SKM-1 treated with dmso at 0.1 percent for 144 hours (cell line): ENCODE measurements at regions not wholly inside any gene's neighbourhood (a gene's known extent, or its start where the extent isn't known, plus 50 kb on each side); places are given as distances from the start of the nearest gene placed in this dataset.
A peak's percentile ranks its signal among the peaks of the same experiment; 100 is the strongest.
"Not testable (repeated sequence)": the region's sequence is repeated elsewhere in the genome, so short reads cannot be mapped to it uniquely, and the experiment has no call there.

Source experiments
- DNase-seq: peaks from one replicate; lab custom pipeline; 2025; ENCODE audit not compliant: unreplicated experiment; lab: John Stamatoyannopoulos, UW

DNA sequence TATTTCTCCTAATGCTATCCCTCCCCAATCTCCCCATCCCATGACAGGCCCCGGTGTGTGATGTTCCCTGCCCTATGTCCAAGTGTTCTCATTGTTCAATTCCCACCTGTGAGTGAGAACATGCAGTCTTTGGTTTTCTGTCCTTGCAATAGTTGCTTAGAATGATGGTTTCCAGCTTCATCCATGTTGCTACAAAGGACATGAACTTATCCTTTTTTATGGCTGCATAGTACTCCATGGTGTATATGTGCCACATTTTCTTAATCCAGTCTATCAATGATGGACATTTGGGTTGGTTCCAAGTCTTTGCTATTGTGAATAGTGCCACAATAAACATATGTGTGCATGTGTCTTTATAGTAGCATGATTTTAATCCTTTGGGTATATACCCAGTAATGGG lies 51.3 kb upstream of the RIOK2 start:
- not testable (repeated sequence) for DNase-seq

GRCh38 chr5:97242341-97242740 lies 59.3 kb upstream of the RIOK2 start:
- DNase-seq = no peak

DNA sequence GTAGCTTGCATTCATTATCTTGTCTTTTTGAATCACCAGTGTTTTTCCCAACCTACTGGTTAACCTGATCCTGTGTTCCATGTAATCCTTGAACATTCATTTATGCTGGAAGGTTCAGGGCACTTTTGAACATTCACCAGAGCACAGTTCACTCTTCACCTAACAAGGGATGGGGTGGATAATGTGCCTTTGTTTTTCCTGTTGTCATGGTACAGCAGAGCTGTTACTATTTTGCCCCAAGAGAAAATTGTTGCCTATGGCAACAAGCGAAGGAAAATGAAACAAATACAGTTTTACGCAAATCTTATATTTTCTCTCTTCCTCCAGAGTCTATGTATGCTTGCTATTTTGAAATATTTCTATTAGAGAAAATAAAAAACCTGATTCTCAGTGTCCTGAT lies 60.3 kb upstream of the RIOK2 start:
- no peak for DNase-seq

DNA sequence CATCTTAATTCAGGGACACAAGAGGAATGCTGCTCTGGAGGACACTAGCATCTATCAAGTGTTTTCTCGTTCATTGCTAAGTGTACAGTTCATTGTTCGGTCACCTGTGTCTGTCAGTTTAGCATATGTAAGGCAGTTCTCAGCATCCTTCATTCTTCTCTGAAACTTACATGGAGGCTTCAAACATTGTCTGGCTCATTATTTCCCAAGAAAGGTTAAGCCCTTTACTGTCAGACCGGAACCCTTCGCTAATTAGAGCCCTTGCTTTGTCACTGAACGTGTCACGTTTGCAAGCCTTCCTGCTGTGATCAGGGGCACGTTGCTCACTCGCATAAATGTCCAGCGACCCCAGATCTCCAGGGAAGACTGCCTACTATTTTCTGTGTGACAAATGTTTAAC lies 62.3 kb upstream of the RIOK2 start:
- no peak for DNase-seq

DNA sequence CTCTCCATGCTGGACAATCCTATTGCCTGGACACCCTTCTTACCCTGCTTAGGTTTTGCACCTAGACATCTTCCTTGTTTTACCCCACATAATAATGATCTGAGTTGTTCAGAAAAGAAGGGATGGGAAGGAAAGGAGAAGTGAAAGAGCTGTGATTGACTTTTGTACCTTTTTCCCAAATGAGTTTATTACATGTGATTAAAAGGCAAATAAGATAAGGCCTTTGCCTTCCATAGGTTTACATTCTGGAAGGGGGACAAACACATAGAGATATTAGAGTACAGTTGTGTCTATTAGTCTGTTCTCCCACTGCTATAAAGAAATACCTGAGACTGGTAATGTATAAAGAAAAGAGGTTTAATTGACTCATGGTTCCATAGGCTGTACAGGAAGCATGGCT lies 67.1 kb upstream of the RIOK2 start:
- no peak for DNase-seq

DNA sequence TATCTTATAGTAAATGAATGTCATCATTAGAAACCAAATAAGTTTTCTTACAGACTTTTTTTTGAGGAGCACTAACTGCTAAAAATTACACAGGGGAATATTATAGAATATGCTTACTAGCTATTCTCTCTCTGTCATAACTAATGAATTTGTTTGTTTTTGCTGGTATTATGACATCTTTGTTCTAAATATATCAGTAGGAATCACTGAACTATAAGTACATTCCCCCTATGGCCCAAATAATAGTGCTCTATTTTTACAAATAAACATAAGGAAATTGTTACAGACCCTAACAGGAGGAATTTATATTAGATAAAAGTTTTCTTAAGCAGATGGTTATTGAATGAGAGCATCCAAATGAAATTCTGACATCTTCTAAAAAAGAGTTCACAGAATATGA lies 83.0 kb upstream of the RIOK2 start:
- no peak for DNase-seq

- DNase-seq = no peak
Measured at GRCh38 chr5:97266576-97266975, 83.5 kb upstream of the RIOK2 start.

DNA sequence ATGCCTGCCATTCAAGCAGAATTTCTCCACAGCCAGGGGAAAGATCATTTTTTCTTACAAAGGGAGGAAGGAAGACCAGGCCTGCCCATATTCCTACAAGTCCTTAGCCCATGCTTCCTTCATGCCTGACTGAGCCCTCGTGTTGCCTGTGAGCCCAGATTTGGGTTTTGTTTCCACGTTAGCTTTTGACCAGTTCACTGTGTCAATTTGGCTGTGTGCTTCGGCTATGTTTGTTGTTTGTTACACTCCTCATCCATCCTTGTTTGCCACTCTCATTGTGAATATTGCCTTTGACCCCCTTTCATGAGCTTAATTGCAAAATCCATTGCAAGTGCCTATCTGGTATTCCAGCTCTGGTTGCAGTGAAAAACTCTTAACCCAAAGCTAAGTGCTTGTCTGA lies 84.7 kb upstream of the RIOK2 start:
- no peak for DNase-seq

GRCh38 chr5:97276474-97277120 lies 93.5 kb upstream of the RIOK2 start:
- no peak for DNase-seq

GRCh38 chr5:97281257-97281656 lies 98.2 kb upstream of the RIOK2 start:
- no peak for DNase-seq

DNA sequence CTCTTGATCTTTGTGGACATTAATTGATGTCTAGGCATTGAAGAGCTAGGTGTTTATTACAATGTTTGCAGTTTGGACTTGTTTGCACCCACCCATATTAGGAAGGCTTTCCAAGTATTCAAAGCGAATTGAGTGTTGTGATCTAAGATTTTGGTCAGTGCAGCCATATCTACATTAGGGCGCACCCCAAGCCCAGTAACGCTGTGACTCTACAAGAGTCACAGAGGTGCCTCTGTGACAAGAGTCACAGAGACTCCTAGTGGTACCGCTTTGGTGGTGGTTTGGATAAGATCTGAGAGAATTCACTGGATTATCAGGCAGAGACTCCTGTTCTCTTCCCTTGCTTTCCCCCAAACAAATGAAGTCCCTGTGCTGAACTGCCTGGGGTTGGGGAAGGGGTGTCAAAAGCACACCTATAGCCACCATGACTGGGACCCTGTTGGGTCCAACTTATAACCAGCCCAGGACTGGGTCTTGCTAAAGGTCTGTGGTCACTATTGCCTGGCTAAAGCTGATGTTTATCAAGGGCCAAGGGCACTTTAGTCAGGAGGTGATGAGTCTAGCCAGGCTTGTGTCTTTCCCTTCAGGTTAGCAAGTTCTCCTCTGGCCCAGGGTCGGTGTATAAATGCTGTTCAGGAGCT lies 114.1 kb upstream of the RIOK2 start:
- peak; percentile 18 for DNase-seq

DNA sequence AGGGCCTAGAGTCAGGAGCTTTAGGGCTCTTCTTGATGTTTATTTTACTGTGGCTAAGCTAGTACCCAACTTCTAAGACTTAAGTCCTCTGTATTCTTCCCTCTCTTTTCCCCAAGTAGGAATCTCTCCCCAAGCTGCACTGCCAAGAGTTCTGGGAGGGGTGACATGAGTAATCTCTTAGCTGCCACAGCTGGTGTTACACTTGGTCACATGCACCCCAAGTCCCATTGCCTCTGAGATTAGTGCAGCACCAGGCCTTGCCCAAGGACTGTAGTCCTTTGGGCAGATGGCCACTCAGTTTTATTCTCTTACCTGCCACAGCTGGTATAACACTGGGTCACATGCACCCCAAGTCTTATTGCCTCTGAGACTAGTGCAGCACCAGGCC lies 114.7 kb upstream of the RIOK2 start:
- no peak for DNase-seq

DNA sequence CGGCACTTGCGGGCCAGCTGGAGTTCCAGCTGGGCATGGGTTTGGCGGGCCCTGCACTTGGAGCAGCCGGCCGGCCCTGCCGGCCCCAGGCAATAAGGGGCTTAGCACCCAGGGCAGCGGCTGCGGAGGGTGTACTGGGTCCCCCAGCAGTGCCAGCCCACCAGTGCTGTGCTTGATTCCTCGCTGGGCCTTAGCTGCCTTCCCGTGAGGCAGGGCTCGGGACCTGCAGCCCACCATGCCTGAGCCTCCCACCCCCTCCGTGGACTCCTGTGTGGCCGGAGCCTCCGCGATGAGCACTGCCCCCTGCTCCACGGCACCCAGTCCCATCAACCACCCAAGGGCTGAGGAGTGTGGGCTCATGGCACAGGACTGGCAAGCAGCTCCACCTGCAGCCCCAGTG lies 118.1 kb upstream of the RIOK2 start:
- not testable (repeated sequence) for DNase-seq

DNA sequence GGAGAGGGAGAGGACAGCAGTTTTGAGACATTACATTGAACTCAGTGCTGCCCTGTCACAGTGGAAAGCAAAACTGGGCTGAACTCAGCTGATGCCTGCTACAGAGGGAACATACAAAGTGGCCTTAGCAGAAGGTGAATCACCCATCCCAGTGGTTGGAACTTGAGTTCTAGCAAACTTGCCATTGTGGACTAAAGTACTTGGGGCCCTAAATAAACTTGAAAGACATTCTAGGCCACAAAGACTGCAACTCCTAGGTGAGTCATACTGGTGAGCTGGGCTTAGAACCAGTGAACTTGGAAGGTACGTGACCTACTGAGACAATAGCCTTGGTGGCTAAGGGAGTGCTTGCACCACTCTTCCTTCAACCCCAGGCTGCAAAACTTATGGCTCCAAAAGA lies 155.7 kb upstream of the RIOK2 start:
- no peak for DNase-seq

DNA sequence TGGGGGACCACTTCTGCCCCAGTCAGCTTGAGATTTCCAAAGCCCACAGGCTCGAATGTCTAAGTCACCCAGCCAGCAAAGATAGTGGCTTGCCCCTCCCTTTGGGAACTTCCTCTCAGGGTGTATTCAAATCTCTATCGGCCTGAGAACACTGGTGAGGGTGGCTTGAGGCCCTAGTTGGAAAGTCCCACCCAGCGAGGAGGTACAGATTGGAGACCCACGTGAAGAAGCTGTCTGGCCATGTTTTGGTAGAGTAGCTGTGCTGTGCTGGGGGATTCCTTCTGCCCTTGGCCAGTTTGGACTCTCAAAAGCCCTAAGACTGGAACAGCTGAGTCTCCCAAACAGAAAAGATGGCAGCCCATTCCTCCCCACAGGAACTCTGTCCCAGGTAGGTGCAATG lies 172.7 kb upstream of the RIOK2 start:
- no peak for DNase-seq

DNA sequence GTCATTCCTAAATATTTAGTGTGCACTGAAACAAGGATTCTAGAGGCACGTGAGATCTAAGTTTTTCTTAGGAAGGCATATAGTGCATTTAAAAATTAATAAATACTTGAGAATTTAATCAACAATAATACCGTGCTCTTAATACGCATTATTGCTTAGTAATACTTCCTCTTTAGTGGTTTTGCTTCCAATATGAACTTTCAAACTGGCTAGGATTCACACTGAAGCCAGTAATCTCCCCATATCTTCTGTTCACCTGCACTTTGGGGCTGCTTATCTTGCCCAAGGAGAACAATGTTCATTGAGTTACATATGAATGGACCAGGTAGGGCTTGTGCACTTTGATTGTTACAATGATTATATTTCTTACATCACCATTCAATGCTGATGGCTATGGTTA lies 180.5 kb upstream of the RIOK2 start:
- no peak for DNase-seq

DNA sequence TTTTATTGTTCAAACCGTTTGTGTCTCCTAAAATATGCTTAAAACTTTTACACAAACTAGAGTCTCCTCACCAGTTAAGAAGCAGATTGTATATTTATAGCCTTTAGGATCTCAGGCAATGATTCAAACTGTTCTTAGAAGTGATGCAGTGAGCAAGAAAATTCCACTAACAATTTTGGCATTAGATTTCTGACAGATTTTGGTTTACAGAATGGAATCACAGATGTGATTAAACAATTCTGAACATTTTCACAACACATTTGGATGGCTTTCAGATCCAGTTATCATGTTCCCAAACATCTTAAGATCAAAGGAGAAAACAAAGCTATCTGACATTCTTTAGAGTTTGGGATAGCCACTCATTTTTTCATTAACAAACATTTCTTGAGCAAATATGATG lies 181.7 kb upstream of the RIOK2 start:
- DNase-seq = no peak

DNA sequence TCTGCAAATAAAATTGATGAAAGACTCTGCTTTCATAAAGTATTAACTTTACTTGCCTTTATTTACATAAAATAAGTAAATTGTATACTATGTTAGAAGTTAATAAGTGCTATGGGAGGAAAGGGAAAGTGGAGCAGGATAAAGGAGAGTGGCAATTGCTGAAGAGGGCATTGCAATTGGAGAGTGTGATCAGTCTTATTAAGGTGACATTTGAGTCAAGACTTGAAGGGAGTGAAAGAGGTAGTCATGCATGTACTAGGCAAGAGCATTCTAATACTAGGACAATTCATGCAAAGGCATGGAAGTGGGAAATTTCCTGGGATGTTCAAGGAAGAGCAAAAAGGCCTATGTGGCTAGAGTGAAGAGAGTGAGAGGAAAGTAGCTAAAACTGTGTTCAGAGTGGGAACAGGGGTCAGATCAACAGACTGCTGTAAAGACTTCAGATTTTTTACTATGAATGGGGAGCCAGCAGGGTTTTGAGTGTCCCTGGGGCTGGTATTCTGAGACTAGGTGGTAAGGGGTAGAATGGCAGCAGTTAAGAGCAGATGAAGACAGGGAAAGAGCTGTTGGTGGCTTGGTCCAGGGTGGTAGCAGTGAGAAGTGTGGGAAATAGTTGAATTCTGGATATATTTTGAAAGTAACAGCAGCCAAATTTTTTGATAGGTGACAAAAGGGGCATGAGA lies 182.3 kb upstream of the RIOK2 start:
- DNase-seq = no peak

- DNase-seq = no peak
Measured at GRCh38 chr5:97365918-97366317, 182.9 kb upstream of the RIOK2 start.

- no peak for DNase-seq
Measured at GRCh38 chr5:97375959-97376358, 192.9 kb upstream of the RIOK2 start.

- DNase-seq = no peak
Measured at GRCh38 chr5:97377582-97377981, 194.5 kb upstream of the RIOK2 start.

DNA sequence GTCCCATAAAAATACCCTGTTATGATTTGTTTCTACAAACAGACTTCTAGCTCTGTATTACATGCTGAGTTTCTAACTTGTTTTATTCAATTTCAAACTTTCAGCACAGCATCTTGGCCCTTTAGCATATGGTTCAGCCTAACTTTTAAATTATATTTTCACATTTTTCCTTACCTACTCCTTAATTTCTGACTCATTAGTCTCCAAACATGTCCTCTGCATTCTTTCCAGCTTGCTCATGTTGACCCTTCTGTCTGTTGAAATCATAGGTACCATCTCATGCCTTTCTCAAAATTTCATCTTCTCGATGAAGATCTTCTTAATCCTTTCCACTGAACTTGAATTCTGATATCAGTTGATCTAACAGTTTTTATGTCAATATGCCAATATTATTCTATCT lies 200.9 kb upstream of the RIOK2 start:
- DNase-seq = no peak

GRCh38 chr5:97388794-97389193 lies 205.7 kb upstream of the RIOK2 start:
- no peak for DNase-seq
